Esophagus squamous epithelium (tissue), 5 donors: ENCODE measurements at regions not wholly inside any gene's neighbourhood (a gene's known extent, or its start where the extent isn't known, plus 50 kb on each side); places are given as distances from the start of the nearest gene placed in this dataset.

Source experiments
- DNase-seq: peaks from one replicate; lab custom pipeline; 2025; lab: John Stamatoyannopoulos, UW
- H3K27ac ChIP-seq, 4 donors: fragments of 200-600 bp; sonication (generic); one replicate each; pipeline ENCODE4 v1.5.1; 2016 to 2019; ENCODE audit warnings: mild to moderate bottlenecking in 1 of 4
- H3K27me3 ChIP-seq, 4 donors: fragments of 200-600 bp; sonication (generic); 1 replicate in 3 of 4; 2 replicates in 1 of 4; pipeline versions ENCODE4 v1.5.1 to v1.6.0; 2017 to 2021; ENCODE audit warnings: antibody characterized with exemption in 1 of 4
- H3K36me3 ChIP-seq, 3 donors: fragments of 200-600 bp; sonication (generic); one replicate each; pipeline ENCODE4 v1.5.1; 2016 to 2019
- H3K4me1 ChIP-seq, 3 donors: fragments of 200-600 bp; sonication (generic); one replicate each; pipeline ENCODE4 v1.5.1; 2017 to 2019
- H3K4me3 ChIP-seq, 4 donors: fragments of 200-600 bp; sonication (generic); 1 replicate in 3 of 4; 2 replicates in 1 of 4; pipeline ENCODE4 v1.5.1; 2016 to 2019; ENCODE audit warnings: mild to moderate bottlenecking in 2 of 4, moderate library complexity in 1 of 4
- H3K9me3 ChIP-seq, 3 donors: fragments of 200-600 bp; sonication (generic); one replicate each; pipeline ENCODE4 v1.5.1; 2016 to 2019
- POLR2A ChIP-seq, 4 donors: fragments of 450-650 bp; IDR thresholded peaks; one replicate each; pipeline ENCODE4 v1.6.1; 2017; ENCODE audit warnings: antibody characterized with exemption in 4 of 4, mild to moderate bottlenecking in 4 of 4, moderate library complexity in 3 of 4
- WGBS, 2 donors: methylation state at CpG; one replicate each; pipeline ENCODE4 v1.1.5; 2018; 5-methylcytosine and 5-hydroxymethylcytosine counted together
- intact Hi-C: fragments of 100-400 bp; cut with DNase I; formaldehyde crosslinking; loops from one replicate; pipeline ENCODE4 v1.15.0; 2022
- TF ChIP-seq, protein P1 (sequence below), 6 experiments: fragments of 450-650 bp in 4 of 6; fragments of 200-600 bp in 2 of 6; sonication (generic) in 2 of 6; IDR thresholded peaks; one replicate each; pipeline ENCODE4 v1.5.1; 2016 to 2019; ENCODE audit warnings: antibody characterized with exemption in 6 of 6, mild to moderate bottlenecking in 4 of 6, moderate library complexity in 4 of 6
- donor health status: DM: yes; HTN: yes; CAD: no.

DNA sequence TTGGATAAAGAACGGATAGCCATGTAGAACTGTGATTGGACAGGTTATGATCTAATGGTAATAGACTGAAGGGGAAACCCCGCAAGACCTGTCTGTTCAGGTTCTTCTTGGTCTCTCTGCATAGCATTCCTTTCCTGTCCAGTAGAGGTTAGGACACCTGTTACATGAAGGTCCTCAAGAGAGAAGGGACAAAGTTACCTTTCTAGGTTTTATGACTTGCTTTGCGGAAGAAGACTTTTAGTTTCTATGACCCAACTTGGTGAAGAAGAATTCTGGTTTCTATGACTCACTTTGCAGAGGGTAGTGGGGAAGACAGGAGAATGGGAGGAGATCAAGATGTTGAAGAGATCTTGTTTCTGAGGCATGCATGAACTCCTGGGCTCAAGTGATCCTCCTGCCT lies 97.9 kb upstream of the C3orf80 start:
- TF ChIP-seq, protein P1, sequence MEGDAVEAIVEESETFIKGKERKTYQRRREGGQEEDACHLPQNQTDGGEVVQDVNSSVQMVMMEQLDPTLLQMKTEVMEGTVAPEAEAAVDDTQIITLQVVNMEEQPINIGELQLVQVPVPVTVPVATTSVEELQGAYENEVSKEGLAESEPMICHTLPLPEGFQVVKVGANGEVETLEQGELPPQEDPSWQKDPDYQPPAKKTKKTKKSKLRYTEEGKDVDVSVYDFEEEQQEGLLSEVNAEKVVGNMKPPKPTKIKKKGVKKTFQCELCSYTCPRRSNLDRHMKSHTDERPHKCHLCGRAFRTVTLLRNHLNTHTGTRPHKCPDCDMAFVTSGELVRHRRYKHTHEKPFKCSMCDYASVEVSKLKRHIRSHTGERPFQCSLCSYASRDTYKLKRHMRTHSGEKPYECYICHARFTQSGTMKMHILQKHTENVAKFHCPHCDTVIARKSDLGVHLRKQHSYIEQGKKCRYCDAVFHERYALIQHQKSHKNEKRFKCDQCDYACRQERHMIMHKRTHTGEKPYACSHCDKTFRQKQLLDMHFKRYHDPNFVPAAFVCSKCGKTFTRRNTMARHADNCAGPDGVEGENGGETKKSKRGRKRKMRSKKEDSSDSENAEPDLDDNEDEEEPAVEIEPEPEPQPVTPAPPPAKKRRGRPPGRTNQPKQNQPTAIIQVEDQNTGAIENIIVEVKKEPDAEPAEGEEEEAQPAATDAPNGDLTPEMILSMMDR (IDR thresholded peaks at IDR 0.05), result no peak
- TF ChIP-seq POLR2A (IDR thresholded peaks at IDR 0.05), result no peak
- DNase-seq, result no peak
- Histone ChIP-seq H3K4me1 (peaks cover 0 to 10% (median 0%) of the 10 kb centered on the region in 3 donors), H3K27me3 (no peaks in the 10 kb centered on the region), H3K9me3 (no peaks in the 10 kb centered on the region), H3K27ac (no peak overlapping the region), H3K4me3 (no peak overlapping the region), H3K36me3 (no peaks in the 10 kb centered on the region)
- WGBS, 2 donors, result 71 to 73% methylated on average over 3 of the region's 3 CpGs
- intact Hi-C loops, result no loop called here

DNA sequence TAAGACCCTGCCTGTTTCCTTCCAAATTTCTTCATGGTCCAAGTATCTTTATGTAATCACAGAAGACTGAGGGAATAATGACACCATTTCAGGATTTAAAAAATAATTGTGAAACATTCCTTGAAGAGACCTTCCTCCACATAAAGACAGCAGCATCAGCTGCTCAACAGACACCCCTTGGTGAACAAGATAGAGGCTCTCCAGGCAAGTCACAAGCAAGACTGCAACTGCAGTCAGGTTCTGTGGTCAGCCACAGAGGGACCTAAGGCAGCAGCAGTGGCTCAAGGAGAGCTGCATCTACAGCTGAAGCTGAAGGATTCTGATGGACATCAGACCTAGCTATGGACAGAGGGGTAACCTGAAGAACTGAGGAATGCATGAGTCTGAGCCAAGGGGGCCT lies 97.2 kb upstream of the C3orf80 start:
- TF ChIP-seq POLR2A (IDR thresholded peaks at IDR 0.05), result no peak
- TF ChIP-seq, protein P1 (IDR thresholded peaks at IDR 0.05), result no peak
- Histone ChIP-seq H3K27ac (no peak overlapping the region), H3K27me3 (no peaks in the 10 kb centered on the region), H3K36me3 (no peaks in the 10 kb centered on the region), H3K4me1 (peaks cover 0 to 10% (median 0%) of the 10 kb centered on the region in 3 donors), H3K4me3 (no peak overlapping the region), H3K9me3 (no peaks in the 10 kb centered on the region)
- DNase-seq, result no peak
- intact Hi-C loops, result no loop called here

DNA sequence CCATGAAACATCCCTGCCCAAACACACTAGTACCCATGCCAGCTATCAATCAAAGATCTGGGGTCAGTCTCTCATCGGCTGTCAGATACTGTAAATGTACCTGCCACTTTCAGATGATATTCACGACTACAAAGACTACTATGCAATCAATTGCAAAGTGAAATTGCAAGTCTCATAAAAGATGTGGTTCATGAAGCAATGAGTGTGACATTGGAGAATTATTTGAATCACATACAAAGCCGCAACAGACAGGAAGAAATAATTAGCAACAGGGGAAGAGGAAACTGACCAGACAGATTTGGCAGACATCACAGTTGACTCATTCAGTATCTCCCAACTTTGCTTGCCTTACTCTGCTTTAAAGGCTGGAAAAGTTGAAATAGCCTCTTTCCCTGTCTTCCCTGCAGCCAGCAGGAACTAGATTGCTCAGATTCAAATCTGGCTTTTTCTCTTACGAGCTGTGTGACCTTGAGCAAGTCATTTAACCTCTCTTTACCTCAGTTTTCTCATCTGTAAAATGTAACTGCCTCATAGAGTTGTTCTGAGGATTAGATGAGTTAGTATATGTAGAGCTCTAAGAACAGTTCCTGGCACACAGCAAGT lies 95.7 kb upstream of the C3orf80 start:
- no peak for DNase-seq
- intact Hi-C loops, result no loop called here
- H3K36me3 ChIP-seq, result no peaks in the 10 kb centered on the region
- no peaks in the 10 kb centered on the region for H3K27me3 ChIP-seq
- TF ChIP-seq, protein P1 (IDR thresholded peaks at IDR 0.05), result no peak
- TF ChIP-seq POLR2A (IDR thresholded peaks at IDR 0.05), result no peak
- peaks cover 0 to 10% (median 0%) of the 10 kb centered on the region in 3 donors for H3K4me1 ChIP-seq
- H3K27ac ChIP-seq, result no peak overlapping the region
- WGBS, 2 donors, result 24 to 47% methylated on average over 4 of the region's 4 CpGs
- H3K9me3 ChIP-seq, result no peaks in the 10 kb centered on the region
- no peak overlapping the region for H3K4me3 ChIP-seq

DNA sequence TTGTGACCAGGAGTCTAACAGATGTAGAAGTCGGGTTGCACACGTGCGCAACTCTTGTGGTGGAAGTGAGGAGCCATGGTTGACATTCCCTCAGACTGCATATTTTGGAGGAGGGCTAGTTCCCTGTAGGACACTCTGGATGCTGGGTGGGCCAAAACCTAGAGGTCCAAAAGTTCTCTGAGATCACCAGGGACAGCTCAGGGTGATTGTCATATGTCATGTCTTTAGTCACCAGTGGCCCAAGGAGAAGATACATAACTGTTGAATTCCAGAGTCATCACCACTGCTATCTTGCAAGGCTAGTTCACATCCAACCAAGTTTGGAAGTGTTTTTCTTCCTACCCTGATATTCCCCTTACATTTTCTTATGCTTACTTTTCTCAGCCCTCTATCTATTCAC lies 95.2 kb upstream of the C3orf80 start:
- H3K27ac ChIP-seq, result no peak overlapping the region
- H3K4me3 ChIP-seq, result no peak overlapping the region
- WGBS, 2 donors, result 73 to 93% methylated on average over 2 to 3 of the region's 3 CpGs
- no peaks in the 10 kb centered on the region for H3K27me3 ChIP-seq
- intact Hi-C loops, result no loop called here
- H3K36me3 ChIP-seq, result no peaks in the 10 kb centered on the region
- DNase-seq, result no peak
- no peaks in the 10 kb centered on the region for H3K9me3 ChIP-seq
- H3K4me1 ChIP-seq, result peaks cover 0 to 10% (median 0%) of the 10 kb centered on the region in 3 donors
- no peak for TF ChIP-seq POLR2A (IDR thresholded peaks at IDR 0.05)
- TF ChIP-seq, protein P1 (IDR thresholded peaks at IDR 0.05), result no peak

DNA sequence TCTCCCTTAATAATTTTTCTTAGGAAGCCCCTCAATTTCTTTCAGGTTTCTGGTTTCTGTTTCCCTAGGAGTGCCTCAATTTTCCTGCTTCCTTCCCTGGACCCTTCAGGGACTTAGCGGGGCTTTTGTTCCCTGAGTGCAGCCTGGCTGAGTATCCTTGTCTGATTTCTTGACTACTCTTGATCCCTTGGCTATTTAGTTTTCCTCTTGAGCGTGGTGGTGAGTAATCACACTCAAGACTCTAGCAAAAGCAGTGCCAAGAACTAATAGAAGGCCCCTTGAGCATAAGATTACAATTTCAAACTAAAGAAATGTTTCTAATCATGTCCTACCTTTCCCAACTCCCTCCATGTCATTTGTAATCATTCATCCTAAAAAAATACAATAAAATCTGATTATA lies 94.3 kb upstream of the C3orf80 start:
- no peak overlapping the region for H3K4me3 ChIP-seq
- intact Hi-C loops, result no loop called here
- H3K27me3 ChIP-seq, result no peaks in the 10 kb centered on the region
- H3K36me3 ChIP-seq, result no peaks in the 10 kb centered on the region
- 32 to 45% methylated on average over 2 of the region's 2 CpGs for WGBS, 2 donors
- DNase-seq, result no peak
- no peak for TF ChIP-seq POLR2A (IDR thresholded peaks at IDR 0.05)
- TF ChIP-seq, protein P1 (IDR thresholded peaks at IDR 0.05), result no peak
- H3K27ac ChIP-seq, result no peak overlapping the region
- no peaks in the 10 kb centered on the region for H3K9me3 ChIP-seq
- peaks cover 0 to 10% (median 0%) of the 10 kb centered on the region in 3 donors for H3K4me1 ChIP-seq
